Ovary (tissue), 7 donors: ENCODE measurements at regions not wholly inside any gene's neighbourhood (a gene's known extent, or its start where the extent isn't known, plus 50 kb on each side); places are given as distances from the start of the nearest gene placed in this dataset.

Experiments used
- DNase-seq, 5 donors: peaks; one replicate each; pipeline ENCODE4 v3.0.0-alpha.2; 2019 to 2020
- H3K27ac ChIP-seq, 2 donors: fragments of 200-600 bp; one replicate each; pipeline versions ENCODE4 v1.5.1 to v1.8.0; 2019 to 2022
- H3K27me3 ChIP-seq: fragments of 200-600 bp; one replicate; pipeline ENCODE4 v1.8.0; 2022
- H3K36me3 ChIP-seq: fragments of 200-600 bp; sonication (generic); one replicate; pipeline ENCODE4 v1.5.1; 2019
- H3K4me1 ChIP-seq: one replicate; pipeline ENCODE4 v1.8.1; 2013; ENCODE audit warnings: mild to moderate bottlenecking, moderate library complexity; ENCODE audit not compliant: insufficient read depth
- H3K4me3 ChIP-seq: fragments of 200-600 bp; sonication (generic); one replicate; pipeline ENCODE4 v1.5.1; 2017
- H3K9me3 ChIP-seq, 2 donors: fragments of 200-600 bp in 1 of 2; sonication (generic) in 1 of 2; one replicate each; pipeline versions ENCODE4 v1.5.1 to v1.8.1; 2013 to 2019; ENCODE audit warnings: mild to moderate bottlenecking in 1 of 2, moderate library complexity in 1 of 2
- EP300 ChIP-seq: sonication (generic); formaldehyde crosslinking; IDR thresholded peaks from one replicate; pipeline ENCODE4 v1.6.1; 2017; ENCODE audit warnings: antibody characterized with exemption
- POLR2A ChIP-seq: fragments of 450-650 bp; IDR thresholded peaks from one replicate; pipeline ENCODE4 v1.6.1; 2017; ENCODE audit warnings: antibody characterized with exemption, mild to moderate bottlenecking, moderate library complexity
- WGBS, 3 donors: extraction: QIAGEN DNeasy Blood & Tissue Kit in 1 of 3; methylation state at CpG; one replicate each; pipeline versions ENCODE4 v1.1.5 to v1.1.7; 2013 to 2017; 5-methylcytosine and 5-hydroxymethylcytosine counted together
- intact Hi-C, 4 donors: fragments of 100-400 bp; cut with DNase I; formaldehyde crosslinking; loops; one replicate each; pipeline versions ENCODE4 v1.11.0 to v1.15.1; 2022 to 2023
- TF ChIP-seq, protein P1 (sequence below), 3 donors: fragments of 450-650 bp in 2 of 3; fragments of 200-600 bp in 1 of 3; IDR thresholded peaks; one replicate each; pipeline versions ENCODE4 v1.5.1 to v1.8.0; 2016 to 2022; ENCODE audit warnings: antibody characterized with exemption in 3 of 3, mild to moderate bottlenecking in 1 of 3
- donor health status: DM: no; HTN: no; CAD: no; lungs with moderate emphysema.
- donor health status: DM: no; HTN: no; CAD: no.
- donor health status: Bipolar disorder and iron deficiency.
- donor health status: DM: no; HTN: no; CAD: no.
- donor health status: DM: yes; HTN: yes; CAD: no.

DNA sequence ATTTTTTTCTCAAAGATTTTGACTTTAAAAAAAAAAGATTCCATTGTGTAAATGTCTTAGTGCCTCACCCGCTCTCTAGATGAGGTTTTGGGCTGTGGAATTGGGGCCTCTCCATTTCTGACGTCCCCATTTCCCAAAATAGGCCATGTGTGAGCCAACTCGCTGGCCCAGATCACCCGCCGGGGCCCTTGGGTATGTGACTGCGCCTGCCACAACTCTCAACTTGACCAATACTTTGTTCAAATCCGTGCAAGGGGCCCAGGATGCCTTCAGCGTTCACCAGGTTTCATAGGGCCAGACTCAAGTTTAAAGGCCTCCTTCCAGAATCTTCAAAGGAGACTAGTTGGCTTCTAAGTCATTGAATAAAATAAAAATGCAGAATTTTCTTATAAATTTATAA, 96.0 kb downstream of the DHCR7 start:
- Histone ChIP-seq H3K4me3 (no peak overlapping the region), H3K4me1 (no peaks in the 10 kb centered on the region), H3K9me3 (no peaks in the 10 kb centered on the region), H3K27ac (no peak overlapping the region), H3K36me3 (no peaks in the 10 kb centered on the region), H3K27me3 (no peaks in the 10 kb centered on the region)
- TF ChIP-seq POLR2A: no peak
- TF ChIP-seq EP300: no peak
- TF ChIP-seq, protein P1, sequence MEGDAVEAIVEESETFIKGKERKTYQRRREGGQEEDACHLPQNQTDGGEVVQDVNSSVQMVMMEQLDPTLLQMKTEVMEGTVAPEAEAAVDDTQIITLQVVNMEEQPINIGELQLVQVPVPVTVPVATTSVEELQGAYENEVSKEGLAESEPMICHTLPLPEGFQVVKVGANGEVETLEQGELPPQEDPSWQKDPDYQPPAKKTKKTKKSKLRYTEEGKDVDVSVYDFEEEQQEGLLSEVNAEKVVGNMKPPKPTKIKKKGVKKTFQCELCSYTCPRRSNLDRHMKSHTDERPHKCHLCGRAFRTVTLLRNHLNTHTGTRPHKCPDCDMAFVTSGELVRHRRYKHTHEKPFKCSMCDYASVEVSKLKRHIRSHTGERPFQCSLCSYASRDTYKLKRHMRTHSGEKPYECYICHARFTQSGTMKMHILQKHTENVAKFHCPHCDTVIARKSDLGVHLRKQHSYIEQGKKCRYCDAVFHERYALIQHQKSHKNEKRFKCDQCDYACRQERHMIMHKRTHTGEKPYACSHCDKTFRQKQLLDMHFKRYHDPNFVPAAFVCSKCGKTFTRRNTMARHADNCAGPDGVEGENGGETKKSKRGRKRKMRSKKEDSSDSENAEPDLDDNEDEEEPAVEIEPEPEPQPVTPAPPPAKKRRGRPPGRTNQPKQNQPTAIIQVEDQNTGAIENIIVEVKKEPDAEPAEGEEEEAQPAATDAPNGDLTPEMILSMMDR (IDR thresholded peaks at IDR 0.05): no peak
- 81 to 86% (median 84%) methylated on average over 8 of the region's 8 CpGs for WGBS, 3 donors
- no peak for DNase-seq
- intact Hi-C loops: no loop called here

DNA sequence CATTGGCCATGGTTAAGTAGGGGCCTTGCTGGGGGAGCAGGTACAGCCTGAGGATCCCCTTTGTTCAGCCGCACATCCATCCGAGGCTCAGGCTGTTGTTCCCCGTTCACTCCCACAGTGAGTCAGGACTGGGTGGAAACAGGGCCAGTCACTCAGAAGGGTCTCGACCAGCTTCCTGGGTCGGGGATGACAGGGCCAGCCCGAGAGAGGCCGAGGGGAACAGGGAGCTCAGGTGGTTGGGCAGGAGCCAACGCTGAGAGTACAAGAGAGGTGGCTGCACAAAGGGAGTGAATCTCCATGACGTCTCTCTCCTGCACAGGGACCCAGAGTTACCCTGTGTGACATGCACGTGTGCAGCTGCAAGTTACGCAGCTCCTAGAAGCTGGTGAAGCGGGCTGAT, 97.2 kb upstream of the SHANK2 start:
- H3K36me3 ChIP-seq: no peaks in the 10 kb centered on the region
- no peaks in the 10 kb centered on the region for H3K27me3 ChIP-seq
- TF ChIP-seq POLR2A: no peak
- TF ChIP-seq, protein P1 (IDR thresholded peaks at IDR 0.05): no peak
- no peak for TF ChIP-seq EP300
- intact Hi-C loops: no loop called here
- no peaks in the 10 kb centered on the region for H3K9me3 ChIP-seq
- no peak overlapping the region for H3K4me3 ChIP-seq
- WGBS, 3 donors: 59 to 72% (median 61%) methylated on average over 7 to 12 of the region's 12 CpGs
- H3K4me1 ChIP-seq: no peaks in the 10 kb centered on the region
- peak in 1 of 5 donors; percentile 15 for DNase-seq
- no peak overlapping the region for H3K27ac ChIP-seq

DNA sequence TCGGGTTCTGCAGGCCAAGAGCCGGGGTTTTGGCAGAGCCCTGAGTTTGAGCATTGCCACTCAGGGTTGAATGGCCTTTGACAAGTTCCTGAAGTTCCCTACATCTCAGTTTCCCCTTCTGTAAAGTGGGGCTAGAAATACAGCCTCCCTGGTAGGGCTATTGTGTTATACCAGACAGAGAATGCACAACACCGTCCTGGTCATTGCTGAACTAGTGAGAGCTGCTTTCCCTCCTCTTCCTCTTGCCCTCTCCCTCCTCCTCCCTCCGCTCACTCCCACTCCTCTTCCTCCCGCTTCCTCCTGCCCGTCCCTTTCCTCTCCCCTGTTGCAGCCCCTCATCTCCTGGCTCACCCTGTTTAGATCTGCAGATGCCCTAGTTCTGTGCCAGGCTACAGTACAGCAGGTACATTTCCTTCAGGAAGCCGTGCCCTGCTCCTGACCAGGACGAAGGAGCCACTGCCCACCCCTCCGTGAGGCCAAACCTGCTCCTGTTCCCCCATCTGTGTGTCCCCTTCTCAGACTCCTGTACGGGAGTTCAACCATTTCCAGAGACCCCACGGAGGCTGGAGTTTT, 91.5 kb upstream of the SHANK2 start:
- Histone ChIP-seq H3K4me3 (no peak overlapping the region), H3K27me3 (no peaks in the 10 kb centered on the region), H3K36me3 (no peaks in the 10 kb centered on the region), H3K27ac (no peak overlapping the region), H3K4me1 (no peaks in the 10 kb centered on the region), H3K9me3 (no peaks in the 10 kb centered on the region)
- no peak for DNase-seq
- TF ChIP-seq, protein P1 (IDR thresholded peaks at IDR 0.05): no peak
- TF ChIP-seq POLR2A (no peak), EP300 (no peak)
- intact Hi-C loops: no loop called here
- WGBS, 3 donors: 68 to 76% (median 72%) methylated on average over 11 of the region's 11 CpGs

DNA sequence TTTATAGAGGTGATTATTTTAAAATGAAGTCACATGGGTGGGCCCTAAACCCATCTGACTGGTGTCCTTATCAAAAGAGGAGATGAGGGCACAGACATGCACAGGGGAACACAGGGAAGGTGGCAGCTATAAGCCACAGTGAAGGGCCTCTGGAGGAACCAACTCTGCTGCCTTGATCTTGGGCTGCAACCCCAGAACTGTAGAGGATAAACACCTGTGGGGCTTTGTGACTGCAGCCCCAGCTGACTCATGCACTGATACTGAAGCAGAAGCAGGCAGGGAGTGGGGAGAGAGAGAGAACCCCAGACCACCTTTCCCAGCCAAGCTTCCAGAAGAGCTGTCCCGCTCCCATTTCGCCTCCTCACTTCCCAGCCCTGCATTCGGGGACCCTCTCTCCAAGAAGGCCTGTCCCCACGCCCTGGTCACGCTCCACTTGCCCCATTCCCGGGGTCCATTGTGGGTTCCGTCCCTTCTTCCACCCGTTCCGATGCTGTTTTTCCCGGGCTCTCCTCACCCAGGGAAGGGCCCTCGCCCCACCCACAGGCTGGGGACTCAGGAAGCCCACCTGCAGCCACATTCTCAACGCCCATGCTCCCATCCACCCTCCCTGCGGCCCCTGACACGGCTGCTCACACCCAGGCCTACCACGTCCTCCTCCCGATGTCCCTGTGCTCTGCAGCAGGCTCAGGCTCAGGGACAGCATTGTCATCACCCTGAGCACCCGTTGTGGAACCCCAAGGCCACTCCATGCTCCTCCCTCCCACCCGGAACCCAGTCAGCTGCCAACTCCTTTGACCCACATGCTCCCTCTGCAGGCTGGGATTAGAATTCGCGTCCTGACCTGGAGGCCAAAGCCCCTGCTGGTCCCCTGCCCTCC, 90.8 kb upstream of the SHANK2 start:
- Histone ChIP-seq H3K4me3 (no peak overlapping the region), H3K36me3 (no peaks in the 10 kb centered on the region), H3K4me1 (no peaks in the 10 kb centered on the region), H3K9me3 (no peaks in the 10 kb centered on the region), H3K27ac (no peak overlapping the region), H3K27me3 (no peaks in the 10 kb centered on the region)
- TF ChIP-seq POLR2A: no peak
- intact Hi-C loops: no loop called here
- DNase-seq: no peak
- WGBS, 3 donors: 69 to 74% (median 71%) methylated on average over 20 of the region's 20 CpGs

DNA sequence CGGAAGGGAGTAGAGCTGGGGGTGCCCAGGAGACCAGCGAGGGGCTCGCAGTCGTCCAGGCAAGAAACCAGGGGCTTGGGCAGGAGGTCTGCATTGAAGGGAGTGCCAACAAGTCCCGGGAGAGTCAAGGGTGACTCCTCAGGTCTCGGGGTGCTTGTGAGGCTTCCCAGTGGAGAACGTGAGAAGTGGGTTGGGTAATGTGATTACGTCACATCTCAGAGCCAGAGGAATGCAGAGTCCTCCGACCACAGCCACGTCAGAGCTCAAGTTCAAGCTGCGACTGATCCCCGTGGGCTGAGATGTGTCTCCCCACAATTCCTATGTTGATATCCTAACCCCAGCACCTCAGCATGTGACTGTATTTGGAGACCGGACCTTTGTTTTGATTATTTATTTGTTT, 89.7 kb upstream of the SHANK2 start:
- H3K4me1 ChIP-seq: no peaks in the 10 kb centered on the region
- intact Hi-C loops: no loop called here
- H3K36me3 ChIP-seq: no peaks in the 10 kb centered on the region
- TF ChIP-seq POLR2A: no peak
- no peak for TF ChIP-seq EP300
- no peak overlapping the region for H3K27ac ChIP-seq
- no peaks in the 10 kb centered on the region for H3K27me3 ChIP-seq
- DNase-seq: no peak
- no peak overlapping the region for H3K4me3 ChIP-seq
- H3K9me3 ChIP-seq: no peaks in the 10 kb centered on the region
- 84 to 91% (median 86%) methylated on average over 13 of the region's 13 CpGs for WGBS, 3 donors
